ENCODE measurements at regions not wholly inside any gene's neighbourhood (a gene's known extent, or its start where the extent isn't known, plus 50 kb on each side); places are given as distances from the start of the nearest gene placed in this dataset.

DNA sequence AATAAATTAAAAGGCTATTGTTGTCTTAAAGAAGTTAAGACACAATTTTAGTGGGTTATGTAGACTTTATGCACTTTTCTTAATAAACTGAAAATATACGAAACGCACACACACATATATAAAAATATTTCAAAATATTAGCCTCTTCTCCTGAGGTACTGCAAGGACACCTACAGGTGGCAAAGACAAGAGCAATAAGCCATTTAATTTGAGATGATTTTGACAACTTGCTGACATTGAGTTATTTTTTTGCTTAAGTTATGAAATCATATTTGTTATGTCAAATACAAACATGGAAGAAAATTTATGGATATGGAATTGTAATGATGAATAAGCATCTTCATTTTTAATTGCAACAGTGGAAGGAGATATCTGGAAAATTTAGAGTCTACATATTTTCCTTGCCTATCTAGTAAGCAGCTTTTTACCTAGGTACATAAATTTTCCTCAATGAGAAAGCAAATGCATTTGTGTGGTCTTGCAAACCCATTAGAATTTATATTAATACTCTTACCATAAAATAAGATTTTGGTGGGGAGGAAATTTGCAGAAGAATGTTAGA, 301.6 kb downstream of the ISL1 start (continued):
- TF ChIP-seq, protein P1, sequence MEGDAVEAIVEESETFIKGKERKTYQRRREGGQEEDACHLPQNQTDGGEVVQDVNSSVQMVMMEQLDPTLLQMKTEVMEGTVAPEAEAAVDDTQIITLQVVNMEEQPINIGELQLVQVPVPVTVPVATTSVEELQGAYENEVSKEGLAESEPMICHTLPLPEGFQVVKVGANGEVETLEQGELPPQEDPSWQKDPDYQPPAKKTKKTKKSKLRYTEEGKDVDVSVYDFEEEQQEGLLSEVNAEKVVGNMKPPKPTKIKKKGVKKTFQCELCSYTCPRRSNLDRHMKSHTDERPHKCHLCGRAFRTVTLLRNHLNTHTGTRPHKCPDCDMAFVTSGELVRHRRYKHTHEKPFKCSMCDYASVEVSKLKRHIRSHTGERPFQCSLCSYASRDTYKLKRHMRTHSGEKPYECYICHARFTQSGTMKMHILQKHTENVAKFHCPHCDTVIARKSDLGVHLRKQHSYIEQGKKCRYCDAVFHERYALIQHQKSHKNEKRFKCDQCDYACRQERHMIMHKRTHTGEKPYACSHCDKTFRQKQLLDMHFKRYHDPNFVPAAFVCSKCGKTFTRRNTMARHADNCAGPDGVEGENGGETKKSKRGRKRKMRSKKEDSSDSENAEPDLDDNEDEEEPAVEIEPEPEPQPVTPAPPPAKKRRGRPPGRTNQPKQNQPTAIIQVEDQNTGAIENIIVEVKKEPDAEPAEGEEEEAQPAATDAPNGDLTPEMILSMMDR (IDR thresholded peaks at IDR 0.05): peak; percentile 47
- no peak for TF ChIP-seq RFX5 (IDR thresholded peaks at IDR 0.05; ENCODE audit: low read length)
- TF ChIP-seq, protein P2, sequence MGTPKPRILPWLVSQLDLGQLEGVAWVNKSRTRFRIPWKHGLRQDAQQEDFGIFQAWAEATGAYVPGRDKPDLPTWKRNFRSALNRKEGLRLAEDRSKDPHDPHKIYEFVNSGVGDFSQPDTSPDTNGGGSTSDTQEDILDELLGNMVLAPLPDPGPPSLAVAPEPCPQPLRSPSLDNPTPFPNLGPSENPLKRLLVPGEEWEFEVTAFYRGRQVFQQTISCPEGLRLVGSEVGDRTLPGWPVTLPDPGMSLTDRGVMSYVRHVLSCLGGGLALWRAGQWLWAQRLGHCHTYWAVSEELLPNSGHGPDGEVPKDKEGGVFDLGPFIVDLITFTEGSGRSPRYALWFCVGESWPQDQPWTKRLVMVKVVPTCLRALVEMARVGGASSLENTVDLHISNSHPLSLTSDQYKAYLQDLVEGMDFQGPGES (IDR thresholded peaks at IDR 0.05; ENCODE audit: low read depth, low read length): no peak

DNA sequence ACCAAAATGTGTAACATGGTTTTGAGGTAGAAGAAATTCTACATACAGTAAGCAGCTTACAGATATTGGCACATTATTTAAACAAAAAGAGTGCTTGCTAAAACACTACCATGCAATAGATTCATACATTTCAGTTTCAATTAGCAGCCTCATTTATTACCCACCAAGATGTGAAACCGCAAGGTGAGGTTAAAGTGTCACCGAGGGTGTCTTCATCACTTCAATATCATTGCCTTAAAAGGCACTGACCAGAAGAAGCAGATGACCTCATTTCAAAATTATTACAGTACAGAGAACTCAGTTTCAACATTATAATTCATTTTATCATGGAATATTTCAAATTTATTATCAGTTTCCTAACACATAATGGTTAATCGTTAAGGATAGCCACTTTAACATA, 302.2 kb downstream of the ISL1 start:
- no peak overlapping the region for H2AFZ ChIP-seq (ENCODE audit: low read depth)
- no peak overlapping the region for H3K9ac ChIP-seq
- no peak for DNase-seq
- H3K9me3 ChIP-seq: no peaks in the 10 kb centered on the region
- no peaks in the 10 kb centered on the region for H3K36me3 ChIP-seq (replicated peaks in 1 of 2; ENCODE audit: control insufficient read depth in 1 of 2, insufficient read depth in 2 of 2, low read length in 1 of 2)
- H3K27me3 ChIP-seq (ENCODE audit: insufficient read depth): no peaks in the 10 kb centered on the region
- ChIA-PET CTCF (interaction anchor here (0.7 to 1.9 kb wide), 2 partner anchors 279 to 722 kb away, joined by 3 to 4 read pairs; no protein-coding TSS in a partner anchor), POLR2A (no interaction called here)
- no peaks in the 10 kb centered on the region for H3F3A ChIP-seq (replicated peaks; ENCODE audit: insufficient read depth)
- H3K4me2 ChIP-seq: no peak overlapping the region
- no peaks in the 10 kb centered on the region; a peak in 1 of 4 replicates for H3K4me1 ChIP-seq (ENCODE audit: control insufficient read depth in 1 of 2, insufficient read depth in 2 of 2, low read depth in 1 of 2, low read length in 1 of 2)
- no peak overlapping the region for H3K4me3 ChIP-seq (ENCODE audit: low read depth in 2 of 2, low read length in 1 of 2)
- no peaks in the 10 kb centered on the region for H3K9me2 ChIP-seq
- 84% methylated on average over 3 of the region's 3 CpGs for WGBS (ENCODE audit: low lambda C conversion rate)
- H3K27ac ChIP-seq (ENCODE audit: low read depth in 2 of 2, low read length in 1 of 2): no peak overlapping the region
- no peaks in the 10 kb centered on the region for H4K20me1 ChIP-seq (ENCODE audit: insufficient read depth)
- no peaks in the 10 kb centered on the region for H3K79me2 ChIP-seq (ENCODE audit: insufficient read depth)
- TF ChIP-seq TAF1 (IDR thresholded peaks at IDR 0.05; ENCODE audit: borderline replicate concordance, low read depth, low read length) (no peak), GABPA (IDR thresholded peaks at IDR 0.05; ENCODE audit: low read depth) (no peak), EP300 (IDR thresholded peaks at IDR 0.05; ENCODE audit: borderline replicate concordance in 1 of 2, low read depth in 1 of 2, low read length in 1 of 2) (no peak), RFX5 (IDR thresholded peaks at IDR 0.05; ENCODE audit: low read length) (no peak), MEF2A (IDR thresholded peaks at IDR 0.05; ENCODE audit: borderline replicate concordance, low read depth) (no peak), FOSL2 (IDR thresholded peaks at IDR 0.05; ENCODE audit: borderline replicate concordance, low read depth) (no peak), RXRA (IDR thresholded peaks at IDR 0.05; ENCODE audit: borderline replicate concordance, low read depth) (no peak), CHD2 (IDR thresholded peaks at IDR 0.05; ENCODE audit: low read length, partially characterized antibody) (no peak), TCF12 (IDR thresholded peaks at IDR 0.05) (no peak), YY1 (IDR thresholded peaks at IDR 0.05; ENCODE audit: low read depth) (no peak), FOXM1 (IDR thresholded peaks at IDR 0.05; ENCODE audit: low read depth) (no peak), MXI1 (IDR thresholded peaks at IDR 0.05; ENCODE audit: low read depth, low read length) (no peak), POLR2AphosphoS5 (IDR thresholded peaks at IDR 0.05; ENCODE audit: low read depth, low read length) (no peak)
- TF ChIP-seq, protein P3, sequence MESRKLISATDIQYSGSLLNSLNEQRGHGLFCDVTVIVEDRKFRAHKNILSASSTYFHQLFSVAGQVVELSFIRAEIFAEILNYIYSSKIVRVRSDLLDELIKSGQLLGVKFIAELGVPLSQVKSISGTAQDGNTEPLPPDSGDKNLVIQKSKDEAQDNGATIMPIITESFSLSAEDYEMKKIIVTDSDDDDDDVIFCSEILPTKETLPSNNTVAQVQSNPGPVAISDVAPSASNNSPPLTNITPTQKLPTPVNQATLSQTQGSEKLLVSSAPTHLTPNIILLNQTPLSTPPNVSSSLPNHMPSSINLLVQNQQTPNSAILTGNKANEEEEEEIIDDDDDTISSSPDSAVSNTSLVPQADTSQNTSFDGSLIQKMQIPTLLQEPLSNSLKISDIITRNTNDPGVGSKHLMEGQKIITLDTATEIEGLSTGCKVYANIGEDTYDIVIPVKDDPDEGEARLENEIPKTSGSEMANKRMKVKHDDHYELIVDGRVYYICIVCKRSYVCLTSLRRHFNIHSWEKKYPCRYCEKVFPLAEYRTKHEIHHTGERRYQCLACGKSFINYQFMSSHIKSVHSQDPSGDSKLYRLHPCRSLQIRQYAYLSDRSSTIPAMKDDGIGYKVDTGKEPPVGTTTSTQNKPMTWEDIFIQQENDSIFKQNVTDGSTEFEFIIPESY (IDR thresholded peaks at IDR 0.05; ENCODE audit: borderline replicate concordance, low read depth): no peak
- TF ChIP-seq, protein P2 (IDR thresholded peaks at IDR 0.05; ENCODE audit: low read depth, low read length): no peak
- TF ChIP-seq, protein P4, sequence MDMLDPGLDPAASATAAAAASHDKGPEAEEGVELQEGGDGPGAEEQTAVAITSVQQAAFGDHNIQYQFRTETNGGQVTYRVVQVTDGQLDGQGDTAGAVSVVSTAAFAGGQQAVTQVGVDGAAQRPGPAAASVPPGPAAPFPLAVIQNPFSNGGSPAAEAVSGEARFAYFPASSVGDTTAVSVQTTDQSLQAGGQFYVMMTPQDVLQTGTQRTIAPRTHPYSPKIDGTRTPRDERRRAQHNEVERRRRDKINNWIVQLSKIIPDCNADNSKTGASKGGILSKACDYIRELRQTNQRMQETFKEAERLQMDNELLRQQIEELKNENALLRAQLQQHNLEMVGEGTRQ (IDR thresholded peaks at IDR 0.05; ENCODE audit: borderline replicate concordance, low read depth, low read length): no peak
- TF ChIP-seq, protein P5, sequence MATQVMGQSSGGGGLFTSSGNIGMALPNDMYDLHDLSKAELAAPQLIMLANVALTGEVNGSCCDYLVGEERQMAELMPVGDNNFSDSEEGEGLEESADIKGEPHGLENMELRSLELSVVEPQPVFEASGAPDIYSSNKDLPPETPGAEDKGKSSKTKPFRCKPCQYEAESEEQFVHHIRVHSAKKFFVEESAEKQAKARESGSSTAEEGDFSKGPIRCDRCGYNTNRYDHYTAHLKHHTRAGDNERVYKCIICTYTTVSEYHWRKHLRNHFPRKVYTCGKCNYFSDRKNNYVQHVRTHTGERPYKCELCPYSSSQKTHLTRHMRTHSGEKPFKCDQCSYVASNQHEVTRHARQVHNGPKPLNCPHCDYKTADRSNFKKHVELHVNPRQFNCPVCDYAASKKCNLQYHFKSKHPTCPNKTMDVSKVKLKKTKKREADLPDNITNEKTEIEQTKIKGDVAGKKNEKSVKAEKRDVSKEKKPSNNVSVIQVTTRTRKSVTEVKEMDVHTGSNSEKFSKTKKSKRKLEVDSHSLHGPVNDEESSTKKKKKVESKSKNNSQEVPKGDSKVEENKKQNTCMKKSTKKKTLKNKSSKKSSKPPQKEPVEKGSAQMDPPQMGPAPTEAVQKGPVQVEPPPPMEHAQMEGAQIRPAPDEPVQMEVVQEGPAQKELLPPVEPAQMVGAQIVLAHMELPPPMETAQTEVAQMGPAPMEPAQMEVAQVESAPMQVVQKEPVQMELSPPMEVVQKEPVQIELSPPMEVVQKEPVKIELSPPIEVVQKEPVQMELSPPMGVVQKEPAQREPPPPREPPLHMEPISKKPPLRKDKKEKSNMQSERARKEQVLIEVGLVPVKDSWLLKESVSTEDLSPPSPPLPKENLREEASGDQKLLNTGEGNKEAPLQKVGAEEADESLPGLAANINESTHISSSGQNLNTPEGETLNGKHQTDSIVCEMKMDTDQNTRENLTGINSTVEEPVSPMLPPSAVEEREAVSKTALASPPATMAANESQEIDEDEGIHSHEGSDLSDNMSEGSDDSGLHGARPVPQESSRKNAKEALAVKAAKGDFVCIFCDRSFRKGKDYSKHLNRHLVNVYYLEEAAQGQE (IDR thresholded peaks at IDR 0.05; ENCODE audit: low read depth, low read length): no peak

All from SK-N-SH (cell line).